ENCODE measurements at regions not wholly inside any gene's neighbourhood (a gene's known extent, or its start where the extent isn't known, plus 50 kb on each side); places are given as distances from the start of the nearest gene placed in this dataset.
"Not testable (repeated sequence)": the region's sequence is repeated elsewhere in the genome, so short reads cannot be mapped to it uniquely, and the experiment has no call there.

DNA sequence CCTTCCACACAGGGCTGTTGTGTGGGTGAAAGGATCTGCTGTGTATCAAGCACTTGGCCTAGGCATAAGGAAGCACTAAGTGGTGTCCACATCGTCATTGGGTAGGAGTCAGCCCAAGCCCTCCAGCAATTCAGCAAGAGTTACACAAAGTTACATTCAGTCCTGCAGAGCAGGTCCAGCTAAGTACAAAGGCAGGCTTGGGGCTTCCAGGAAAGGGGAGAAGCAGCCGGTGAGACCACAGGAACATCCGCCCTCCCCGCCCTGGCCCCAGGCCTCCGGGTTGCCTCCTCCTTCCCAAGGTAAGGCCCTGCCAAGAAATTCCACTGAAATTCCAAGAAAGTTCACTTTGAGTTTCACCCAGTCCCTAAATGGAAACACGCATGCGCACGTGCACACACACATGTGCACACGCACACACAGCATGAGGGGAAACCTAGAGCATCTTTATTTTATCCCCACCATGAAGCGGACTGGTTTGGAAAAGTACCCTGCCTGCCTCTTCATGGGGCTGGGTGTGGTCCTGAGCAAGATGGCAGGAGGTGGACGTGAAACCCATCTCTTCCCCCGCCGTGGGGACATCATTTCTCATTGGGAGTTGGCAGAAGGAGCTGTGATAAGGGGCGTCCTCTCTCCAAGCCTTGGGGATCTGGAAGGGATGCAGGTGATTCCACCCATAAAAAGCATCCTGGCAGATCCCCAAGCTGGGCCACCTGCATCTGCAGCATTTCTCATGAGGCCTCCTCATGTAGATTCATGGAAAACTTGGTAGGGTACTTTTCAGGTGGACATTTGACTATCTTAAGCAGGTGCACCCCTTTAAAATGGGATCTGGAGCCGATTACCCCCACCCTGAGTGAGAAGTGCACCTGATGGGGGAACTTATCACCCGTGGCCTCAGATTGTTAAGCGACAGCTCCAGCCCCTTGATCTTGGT lies 69.1 kb upstream of the NANOS1 start:
- WGBS, 2 experiments (ENCODE audit: insufficient coverage in 2 of 2), result 94 to 96% methylated on average over 12 to 14 of the region's 17 CpGs
- H3K27ac ChIP-seq (ENCODE audit: low read depth, low read length, severe bottlenecking), result no peak overlapping the region
- peaks cover 9% of the 10 kb centered on the region for H3K4me1 ChIP-seq (ENCODE audit: control insufficient read depth, insufficient read depth, low read length, poor library complexity, severe bottlenecking)
- H3K4me3 ChIP-seq (ENCODE audit: extremely low read depth, insufficient read depth, low read length, poor library complexity, severe bottlenecking), result no peak overlapping the region
- no peaks in the 10 kb centered on the region for H3K36me3 ChIP-seq (ENCODE audit: control insufficient read depth, insufficient read depth, low read length)
- H3K9me3 ChIP-seq (ENCODE audit: control insufficient read depth, low read length), result no peaks in the 10 kb centered on the region

DNA sequence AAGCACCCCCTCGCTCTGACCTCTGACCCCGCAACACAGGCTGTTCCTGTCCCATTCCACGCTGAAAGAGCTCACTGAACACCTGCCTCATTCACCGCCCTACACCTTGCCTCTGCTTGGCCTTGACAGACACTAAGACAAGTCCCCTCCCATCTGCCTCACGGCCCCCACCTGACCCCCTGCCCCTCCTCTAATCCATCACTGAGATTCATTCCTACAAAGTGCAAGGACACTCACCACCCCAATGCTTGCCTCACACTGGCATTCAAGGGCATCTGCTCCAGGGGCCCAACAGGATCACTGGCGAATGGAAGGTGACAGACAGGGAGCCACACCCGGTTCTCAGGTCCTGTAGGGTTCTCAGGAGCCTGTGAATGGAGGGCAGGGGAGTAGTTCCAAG lies 68.1 kb upstream of the NANOS1 start:
- no peak overlapping the region for H3K27ac ChIP-seq (ENCODE audit: low read depth, low read length, severe bottlenecking)
- peaks cover 13% of the 10 kb centered on the region for H3K4me1 ChIP-seq (ENCODE audit: control insufficient read depth, insufficient read depth, low read length, poor library complexity, severe bottlenecking)
- H3K36me3 ChIP-seq (ENCODE audit: control insufficient read depth, insufficient read depth, low read length), result no peaks in the 10 kb centered on the region
- 90 to 95% methylated on average over 4 to 6 of the region's 7 CpGs for WGBS, 2 experiments (ENCODE audit: insufficient coverage in 2 of 2)
- no peak overlapping the region for H3K4me3 ChIP-seq (ENCODE audit: extremely low read depth, insufficient read depth, low read length, poor library complexity, severe bottlenecking)
- no peaks in the 10 kb centered on the region for H3K9me3 ChIP-seq (ENCODE audit: control insufficient read depth, low read length)

DNA sequence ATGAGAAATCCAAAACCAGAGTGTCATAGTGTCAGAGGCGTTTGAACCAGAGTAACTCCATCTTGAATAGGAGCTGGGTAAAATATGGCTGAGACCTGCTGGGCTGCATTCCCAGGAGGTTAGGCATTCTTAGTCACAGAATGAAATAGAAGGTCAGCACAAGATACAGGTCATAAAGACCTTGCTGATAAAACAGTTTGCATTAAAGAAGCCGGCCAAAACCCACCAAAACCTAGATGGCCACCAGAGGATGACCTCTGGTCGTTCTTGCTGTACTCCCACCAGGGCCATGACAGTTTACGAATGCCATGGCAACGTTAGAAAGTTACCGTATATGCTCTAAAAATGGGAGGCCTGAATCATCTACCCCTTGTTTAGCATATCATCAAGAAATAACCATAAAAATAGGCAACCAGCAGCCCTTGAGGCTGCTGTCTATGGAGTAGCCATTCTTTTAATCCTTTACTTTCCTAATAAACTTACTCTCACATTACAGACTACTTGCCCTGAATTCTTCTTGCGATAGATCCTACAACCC lies 67.1 kb upstream of the NANOS1 start:
- H3K4me1 ChIP-seq (ENCODE audit: control insufficient read depth, insufficient read depth, low read length, poor library complexity, severe bottlenecking), result peaks cover 13% of the 10 kb centered on the region
- H3K9me3 ChIP-seq (ENCODE audit: control insufficient read depth, low read length); H3K27ac ChIP-seq (ENCODE audit: low read depth, low read length, severe bottlenecking); H3K4me3 ChIP-seq (ENCODE audit: extremely low read depth, insufficient read depth, low read length, poor library complexity, severe bottlenecking); H3K36me3 ChIP-seq (ENCODE audit: control insufficient read depth, insufficient read depth, low read length): not testable (repeated sequence)
- WGBS, 2 experiments (ENCODE audit: insufficient coverage in 2 of 2), result 76 to 84% methylated on average over 6 of the region's 7 CpGs

DNA sequence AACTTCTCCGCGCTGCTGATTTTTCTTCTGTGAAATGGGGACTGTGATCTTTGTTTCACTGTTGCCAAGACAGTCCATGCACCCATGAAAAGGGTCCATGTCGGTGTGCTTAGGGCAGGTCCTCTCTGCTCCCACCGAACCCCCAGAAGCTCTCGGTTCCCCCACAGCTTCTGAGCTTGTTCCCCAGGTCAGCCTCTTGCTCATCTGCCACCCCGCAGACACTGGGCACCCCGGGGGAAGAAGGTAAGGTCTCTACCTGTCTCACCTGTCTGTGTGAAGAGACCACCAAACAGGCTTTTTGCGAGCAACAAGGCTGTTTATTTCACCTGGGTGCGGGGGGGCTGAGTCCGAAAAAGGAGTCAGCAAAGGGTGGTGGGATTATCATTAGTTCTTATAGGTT lies 66.2 kb upstream of the NANOS1 start:
- H3K4me3 ChIP-seq (ENCODE audit: extremely low read depth, insufficient read depth, low read length, poor library complexity, severe bottlenecking), result no peak overlapping the region
- 90 to 91% methylated on average over 7 to 10 of the region's 10 CpGs for WGBS, 2 experiments (ENCODE audit: insufficient coverage in 2 of 2)
- no peaks in the 10 kb centered on the region for H3K36me3 ChIP-seq (ENCODE audit: control insufficient read depth, insufficient read depth, low read length)
- peaks cover 13% of the 10 kb centered on the region for H3K4me1 ChIP-seq (ENCODE audit: control insufficient read depth, insufficient read depth, low read length, poor library complexity, severe bottlenecking)
- no peaks in the 10 kb centered on the region for H3K9me3 ChIP-seq (ENCODE audit: control insufficient read depth, low read length)
- H3K27ac ChIP-seq (ENCODE audit: low read depth, low read length, severe bottlenecking), result no peak overlapping the region

DNA sequence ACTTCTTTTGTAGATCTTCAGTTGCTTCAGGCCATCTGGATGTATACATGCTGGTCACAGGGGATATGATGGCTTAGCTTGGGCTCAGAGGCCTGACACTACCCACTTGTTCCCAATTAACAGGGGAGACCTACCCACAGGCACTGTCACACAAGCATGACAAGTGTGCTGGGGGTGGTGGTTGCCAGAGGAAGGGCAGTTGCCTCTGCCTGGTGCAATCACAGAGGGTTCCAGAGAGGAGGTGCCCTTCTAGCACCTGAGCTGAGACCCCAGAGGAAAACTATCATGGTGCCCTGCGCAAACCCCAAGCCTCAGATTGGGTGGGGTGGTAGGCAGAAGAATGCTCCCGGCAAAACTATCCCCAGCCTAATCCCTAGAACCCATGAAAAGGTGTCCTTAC lies 65.6 kb upstream of the NANOS1 start:
- peaks cover 7% of the 10 kb centered on the region for H3K4me1 ChIP-seq (ENCODE audit: control insufficient read depth, insufficient read depth, low read length, poor library complexity, severe bottlenecking)
- no peak overlapping the region for H3K27ac ChIP-seq (ENCODE audit: low read depth, low read length, severe bottlenecking)
- 100% methylated on average over 1 of the region's 2 CpGs; no CpG with 5 or more reads in 1 of the 2 experiments for WGBS, 2 experiments (ENCODE audit: insufficient coverage in 2 of 2)

DNA sequence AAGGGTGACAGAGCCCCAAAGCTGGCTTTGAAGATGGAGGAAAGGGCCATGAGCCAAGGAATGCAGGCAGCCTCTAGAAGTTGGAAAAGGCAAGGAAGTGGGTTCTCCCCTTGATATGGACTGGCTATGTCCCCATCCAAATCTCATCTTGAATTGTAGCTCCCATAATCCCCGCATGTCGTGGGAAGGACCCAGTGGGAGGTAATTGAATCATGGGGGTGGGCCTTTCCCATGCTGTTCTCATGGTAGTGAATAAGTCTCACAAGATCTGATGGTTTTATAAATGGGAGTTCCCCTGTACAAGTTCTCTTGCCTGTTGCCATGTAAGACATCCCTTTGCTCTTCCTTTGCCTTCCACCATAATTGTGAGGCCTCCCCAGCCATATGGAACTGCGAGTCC lies 65.0 kb upstream of the NANOS1 start:
- not testable (repeated sequence) for H3K4me1 ChIP-seq (ENCODE audit: control insufficient read depth, insufficient read depth, low read length, poor library complexity, severe bottlenecking); H3K9me3 ChIP-seq (ENCODE audit: control insufficient read depth, low read length); H3K27ac ChIP-seq (ENCODE audit: low read depth, low read length, severe bottlenecking); H3K4me3 ChIP-seq (ENCODE audit: extremely low read depth, insufficient read depth, low read length, poor library complexity, severe bottlenecking); H3K36me3 ChIP-seq (ENCODE audit: control insufficient read depth, insufficient read depth, low read length)
- WGBS, 2 experiments (ENCODE audit: insufficient coverage in 2 of 2), result 100% methylated on average over 1 of the region's 3 CpGs

More for the DNA sequence above, 65.6 kb upstream of the NANOS1 start:
- H3K4me3 ChIP-seq (ENCODE audit: extremely low read depth, insufficient read depth, low read length, poor library complexity, severe bottlenecking), result no peak overlapping the region
- H3K9me3 ChIP-seq (ENCODE audit: control insufficient read depth, low read length), result no peaks in the 10 kb centered on the region
- no peaks in the 10 kb centered on the region for H3K36me3 ChIP-seq (ENCODE audit: control insufficient read depth, insufficient read depth, low read length)

DNA sequence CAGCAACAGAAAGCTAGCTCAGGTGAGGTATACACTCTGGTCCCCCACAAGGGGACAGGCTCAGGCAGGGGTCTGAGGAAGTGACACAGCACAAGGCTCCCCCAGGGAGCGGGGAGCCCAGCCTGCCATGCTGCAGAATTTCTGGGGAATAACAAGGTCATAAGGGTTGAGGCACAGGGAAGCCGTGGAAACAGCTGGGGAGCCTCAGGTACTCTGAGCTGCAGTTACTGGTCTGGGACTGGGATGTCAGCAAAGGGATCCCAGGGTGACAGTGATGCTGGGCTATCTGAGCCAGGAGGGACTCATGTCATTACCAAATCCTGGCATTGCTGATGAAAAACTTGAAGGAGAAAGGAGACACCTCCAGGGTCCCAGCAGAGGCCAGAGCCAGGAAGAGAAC lies 64.4 kb upstream of the NANOS1 start:
- Histone ChIP-seq H3K36me3 (ENCODE audit: control insufficient read depth, insufficient read depth, low read length) (no peaks in the 10 kb centered on the region), H3K4me3 (ENCODE audit: extremely low read depth, insufficient read depth, low read length, poor library complexity, severe bottlenecking) (no peak overlapping the region), H3K9me3 (ENCODE audit: control insufficient read depth, low read length) (no peaks in the 10 kb centered on the region), H3K4me1 (ENCODE audit: control insufficient read depth, insufficient read depth, low read length, poor library complexity, severe bottlenecking) (peaks cover 4% of the 10 kb centered on the region), H3K27ac (ENCODE audit: low read depth, low read length, severe bottlenecking) (no peak overlapping the region)
- 93 to 96% methylated on average over 2 of the region's 2 CpGs for WGBS, 2 experiments (ENCODE audit: insufficient coverage in 2 of 2)

DNA sequence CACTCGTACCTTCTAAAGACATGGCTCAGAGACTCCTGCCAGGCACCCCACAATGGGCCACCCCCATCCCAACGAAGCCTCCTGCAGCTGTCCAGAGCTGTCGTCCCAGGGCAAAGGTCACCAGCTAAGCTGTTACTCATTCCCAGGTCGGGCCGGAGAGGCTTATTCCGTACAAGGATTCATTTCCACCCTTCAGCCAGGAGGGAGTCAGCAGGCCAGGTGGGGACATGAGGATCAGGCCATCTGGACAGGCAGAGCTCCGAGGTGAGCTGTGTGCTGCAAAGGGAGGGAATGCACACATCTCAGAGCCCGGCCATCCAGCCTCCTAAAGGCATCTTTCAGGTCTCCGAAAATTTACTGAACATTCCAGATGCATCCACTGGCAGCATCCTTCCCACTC lies 63.9 kb upstream of the NANOS1 start:
- Histone ChIP-seq H3K27ac (ENCODE audit: low read depth, low read length, severe bottlenecking) (no peak overlapping the region), H3K9me3 (ENCODE audit: control insufficient read depth, low read length) (no peaks in the 10 kb centered on the region), H3K4me3 (ENCODE audit: extremely low read depth, insufficient read depth, low read length, poor library complexity, severe bottlenecking) (no peak overlapping the region), H3K4me1 (ENCODE audit: control insufficient read depth, insufficient read depth, low read length, poor library complexity, severe bottlenecking) (peaks cover 4% of the 10 kb centered on the region), H3K36me3 (ENCODE audit: control insufficient read depth, insufficient read depth, low read length) (no peaks in the 10 kb centered on the region)
- WGBS, 2 experiments (ENCODE audit: insufficient coverage in 2 of 2), result 89 to 90% methylated on average over 9 of the region's 9 CpGs

DNA sequence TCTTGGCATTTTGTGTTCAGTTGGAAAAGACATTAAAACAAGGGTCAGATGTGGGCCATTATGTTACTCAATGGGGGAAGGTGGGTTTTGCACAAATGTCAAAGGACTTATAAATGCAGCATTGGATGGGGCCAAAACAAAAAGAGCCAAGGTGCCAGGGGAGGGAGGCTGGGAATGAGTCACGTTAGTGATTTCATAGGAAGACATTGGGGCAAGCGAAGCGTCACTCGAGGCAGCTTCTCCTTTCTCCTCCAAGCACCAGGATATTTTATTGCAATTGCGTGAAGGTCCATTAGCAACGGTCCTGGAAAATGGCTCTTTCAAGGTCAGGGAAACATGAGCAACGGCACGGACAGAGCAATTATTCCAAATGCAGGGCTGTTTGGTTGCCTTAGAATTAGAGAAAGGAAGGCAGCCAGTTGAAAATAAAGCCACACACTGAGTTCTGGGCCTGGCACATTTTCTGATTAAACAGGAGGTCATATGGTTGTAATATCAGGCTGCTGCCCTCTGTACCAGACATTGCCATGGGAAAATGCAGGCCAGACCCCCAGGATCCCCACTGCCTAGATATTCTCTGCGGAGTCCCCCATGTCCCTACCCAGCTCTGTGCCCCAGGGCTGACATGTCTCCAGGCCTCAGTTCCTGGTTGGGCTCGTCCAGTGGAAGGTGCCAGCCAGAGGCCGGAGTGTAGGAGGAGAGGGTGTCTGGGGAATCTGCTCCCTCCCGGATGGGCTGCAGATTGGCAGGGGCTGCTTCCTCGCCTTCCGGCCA lies 63.3 kb upstream of the NANOS1 start:
- WGBS, 2 experiments (ENCODE audit: insufficient coverage in 2 of 2), result 90 to 93% methylated on average over 11 to 13 of the region's 14 CpGs
- Histone ChIP-seq H3K36me3 (ENCODE audit: control insufficient read depth, insufficient read depth, low read length) (no peaks in the 10 kb centered on the region), H3K4me3 (ENCODE audit: extremely low read depth, insufficient read depth, low read length, poor library complexity, severe bottlenecking) (no peak overlapping the region), H3K4me1 (ENCODE audit: control insufficient read depth, insufficient read depth, low read length, poor library complexity, severe bottlenecking) (peaks cover 4% of the 10 kb centered on the region), H3K27ac (ENCODE audit: low read depth, low read length, severe bottlenecking) (no peak overlapping the region), H3K9me3 (ENCODE audit: control insufficient read depth, low read length) (no peaks in the 10 kb centered on the region)

DNA sequence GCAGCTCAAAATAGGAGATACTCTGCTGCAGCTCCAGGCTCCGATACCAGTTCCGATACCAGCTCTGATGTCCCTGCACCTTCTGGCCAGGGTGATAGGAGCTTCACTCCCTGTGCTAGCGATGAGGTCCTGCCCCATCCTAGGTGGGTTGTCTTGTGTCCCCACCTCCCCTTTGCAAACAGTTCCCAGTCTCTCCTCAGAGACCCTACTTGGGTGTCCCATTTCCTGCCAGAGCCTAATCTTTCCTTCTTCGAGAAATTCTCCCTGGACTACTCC lies 62.7 kb upstream of the NANOS1 start:
- no peaks in the 10 kb centered on the region for H3K9me3 ChIP-seq (ENCODE audit: control insufficient read depth, low read length)
- no peak overlapping the region for H3K27ac ChIP-seq (ENCODE audit: low read depth, low read length, severe bottlenecking)
- WGBS, 2 experiments (ENCODE audit: insufficient coverage in 2 of 2), result 96 to 97% methylated on average over 4 of the region's 4 CpGs
- H3K4me3 ChIP-seq (ENCODE audit: extremely low read depth, insufficient read depth, low read length, poor library complexity, severe bottlenecking), result no peak overlapping the region
- peaks cover 4% of the 10 kb centered on the region for H3K4me1 ChIP-seq (ENCODE audit: control insufficient read depth, insufficient read depth, low read length, poor library complexity, severe bottlenecking)
- H3K36me3 ChIP-seq (ENCODE audit: control insufficient read depth, insufficient read depth, low read length), result no peaks in the 10 kb centered on the region

DNA sequence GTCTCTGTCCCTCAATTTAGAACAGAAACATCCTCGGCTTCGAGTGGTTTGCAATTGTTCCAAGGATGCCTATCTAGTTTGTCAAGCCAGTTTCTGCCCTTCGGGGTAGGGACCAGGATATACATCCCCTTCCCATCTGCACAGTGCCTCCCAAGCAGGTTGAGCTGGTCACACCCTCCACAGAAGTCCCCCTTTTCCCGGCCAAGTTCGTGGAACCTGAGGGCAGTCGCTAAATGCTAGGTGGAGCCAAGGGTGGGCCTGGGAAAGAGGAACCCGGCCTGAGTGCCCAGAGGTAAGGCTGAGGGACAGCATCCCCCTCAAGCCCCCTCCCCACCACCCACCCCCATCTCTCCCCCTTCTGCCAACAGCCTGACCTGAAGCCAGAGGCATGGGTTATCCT lies 62.4 kb upstream of the NANOS1 start:
- no peaks in the 10 kb centered on the region for H3K9me3 ChIP-seq (ENCODE audit: control insufficient read depth, low read length)
- 92 to 93% methylated on average over 3 to 6 of the region's 7 CpGs for WGBS, 2 experiments (ENCODE audit: insufficient coverage in 2 of 2)
- H3K36me3 ChIP-seq (ENCODE audit: control insufficient read depth, insufficient read depth, low read length), result no peaks in the 10 kb centered on the region
- peaks cover 4% of the 10 kb centered on the region for H3K4me1 ChIP-seq (ENCODE audit: control insufficient read depth, insufficient read depth, low read length, poor library complexity, severe bottlenecking)
- no peak overlapping the region for H3K27ac ChIP-seq (ENCODE audit: low read depth, low read length, severe bottlenecking)
- H3K4me3 ChIP-seq (ENCODE audit: extremely low read depth, insufficient read depth, low read length, poor library complexity, severe bottlenecking), result no peak overlapping the region

Data from mesodermal cell (in vitro differentiated cells).